NB4 (cell line): ENCODE measurements at regions not wholly inside any gene's neighbourhood (a gene's known extent, or its start where the extent isn't known, plus 50 kb on each side); places are given as distances from the start of the nearest gene placed in this dataset.

Source experiments
- CTCF ChIP-seq: IDR thresholded peaks from one replicate; pipeline ENCODE4 v1.5.1; 2012; ENCODE audit warnings: low read depth, low read length
- MAX ChIP-seq: IDR thresholded peaks from 2 replicates; pipeline ENCODE4 v1.6.1; 2011; ENCODE audit warnings: low read depth, low read length
- POLR2A ChIP-seq: IDR thresholded peaks from 2 replicates; pipeline ENCODE4 v1.6.1; 2011; ENCODE audit warnings: mild to moderate bottlenecking; ENCODE audit not compliant: insufficient read length; ENCODE audit errors: extremely low read depth

- TF ChIP-seq CTCF: no peak
- no peak for TF ChIP-seq MAX
- TF ChIP-seq POLR2A: no peak
Observed at GRCh38 chr2:4091869-4092268, 388.5 kb downstream of the DCDC2C start.
